A673 (cell line): ENCODE measurements at regions not wholly inside any gene's neighbourhood (a gene's known extent, or its start where the extent isn't known, plus 50 kb on each side); places are given as distances from the start of the nearest gene placed in this dataset.

Source experiments
- CTCF ChIP-seq: fragments of 300-800, 200-600 bp; sonication (generic); conservative IDR thresholded peaks from 2 replicates; pipeline ENCODE4 v1.5.1; 2017; ENCODE audit warnings: low read depth, mild to moderate bottlenecking, antibody characterized with exemption, low read length, moderate library complexity, mixed read lengths
- EZH2 ChIP-seq: fragments of 200-600 bp; sonication (generic); IDR thresholded peaks from 2 replicates; pipeline ENCODE4 v1.6.1; 2017; ENCODE audit warnings: borderline replicate concordance, low read depth, mild to moderate bottlenecking, mixed read lengths, antibody characterized with exemption, low read length; ENCODE audit not compliant: poor library complexity, severe bottlenecking

GRCh38 chr9:20209391-20210340 is 412.6 kb downstream of the MLLT3 start:
- no peak for TF ChIP-seq CTCF
- TF ChIP-seq EZH2: no peak
